Neural progenitor cell (in vitro differentiated cells): ENCODE measurements at regions not wholly inside any gene's neighbourhood (a gene's known extent, or its start where the extent isn't known, plus 50 kb on each side); places are given as distances from the start of the nearest gene placed in this dataset.
A peak's percentile ranks its signal among the peaks of the same experiment; 100 is the strongest.

ENCODE experiments used
- DNase-seq: peaks from one replicate; pipeline ENCODE4 v3.0.0-alpha.2; 2016; ENCODE audit warnings: low spot score
- H2AFZ ChIP-seq: fragments of 200-600 bp; sonication (generic); replicated peaks from 2 replicates; pipeline ENCODE4 v1.6.1; 2016; ENCODE audit warnings: antibody characterized with exemption
- H3F3A ChIP-seq: fragments of 200-600 bp; sonication (generic); 2 replicates; pipeline ENCODE4 v1.6.1; 2016; ENCODE audit warnings: antibody characterized with exemption, low read depth
- H3K27ac ChIP-seq: fragments of 200-600 bp; sonication (generic); 2 replicates; pipeline ENCODE4 v1.5.1; 2016; ENCODE audit warnings: mild to moderate bottlenecking
- H3K27me3 ChIP-seq: fragments of 200-600 bp; sonication (generic); 2 replicates; pipeline ENCODE4 v1.6.1; 2016; ENCODE audit warnings: mild to moderate bottlenecking, moderate library complexity
- H3K36me3 ChIP-seq: fragments of 200-600 bp; sonication (generic); 2 replicates; pipeline ENCODE4 v1.5.1; 2016
- H3K4me1 ChIP-seq: fragments of 200-600 bp; sonication (generic); 2 replicates; pipeline ENCODE4 v1.6.1; 2016; ENCODE audit warnings: mixed run types
- H3K4me2 ChIP-seq: fragments of 200-600 bp; sonication (generic); 2 replicates; pipeline ENCODE4 v1.6.1; 2016
- H3K4me3 ChIP-seq: fragments of 200-600 bp; sonication (generic); 2 replicates; pipeline ENCODE4 v1.5.1; 2016
- H3K79me2 ChIP-seq: fragments of 200-600 bp; sonication (generic); 2 replicates; pipeline ENCODE4 v1.6.1; 2016; ENCODE audit warnings: low read depth
- H3K9ac ChIP-seq: fragments of 200-600 bp; sonication (generic); 2 replicates; pipeline ENCODE4 v1.6.1; 2016
- H3K9me3 ChIP-seq: fragments of 200-600 bp; sonication (generic); 2 replicates; pipeline ENCODE4 v1.5.1; 2016; ENCODE audit warnings: low read depth
- H4K20me1 ChIP-seq: fragments of 200-600 bp; sonication (generic); 2 replicates; pipeline ENCODE4 v1.6.1; 2016; ENCODE audit warnings: low read depth
- H3K27ac Mint-ChIP-seq: 3 replicates; pipeline ENCODE4 v1.8.0; 2021; ENCODE audit warnings: mixed read lengths
- H3K27me3 Mint-ChIP-seq: 2 replicates; pipeline ENCODE4 v1.8.0; 2022; ENCODE audit warnings: low read depth, mild to moderate bottlenecking, inconsistent platforms, moderate library complexity, mixed read lengths; ENCODE audit not compliant: insufficient read depth
- H3K36me3 Mint-ChIP-seq: 3 replicates; pipeline ENCODE4 v1.8.0; 2021; ENCODE audit warnings: mixed read lengths
- H3K4me1 Mint-ChIP-seq: 3 replicates; pipeline ENCODE4 v1.8.0; 2021; ENCODE audit warnings: mixed read lengths
- H3K4me3 Mint-ChIP-seq: 3 replicates; pipeline ENCODE4 v1.8.0; 2021; ENCODE audit warnings: mild to moderate bottlenecking, moderate library complexity, mixed read lengths
- H3K9me3 Mint-ChIP-seq: 3 replicates; pipeline ENCODE4 v1.8.0; 2020; ENCODE audit warnings: mixed read lengths
- CTCF ChIP-seq: fragments of 200-600 bp; sonication (generic); IDR thresholded peaks from 2 replicates; pipeline ENCODE4 v1.5.1; 2017; ENCODE audit warnings: antibody characterized with exemption, mild to moderate bottlenecking
- EZH2 ChIP-seq: fragments of 200-600 bp; sonication (generic); IDR thresholded peaks from 2 replicates; pipeline ENCODE4 v1.6.1; 2017; ENCODE audit warnings: antibody characterized with exemption, mild to moderate bottlenecking, moderate library complexity
- EZH2phosphoT487 ChIP-seq: fragments of 200-600 bp; sonication (generic); IDR thresholded peaks from 2 replicates; pipeline ENCODE4 v1.6.1; 2017; ENCODE audit warnings: antibody characterized with exemption

GRCh38 chr6:147859071-147859470, 350.6 kb downstream of the SAMD5 start:
- no peak for DNase-seq
- Mint-ChIP-seq H3K4me3 (no peak overlapping the region), H3K27ac (no peak overlapping the region), H3K4me1 (peaks cover 26% of the 10 kb centered on the region), H3K36me3 (peaks cover 4% of the 10 kb centered on the region), H3K9me3 (peaks cover 6% of the 10 kb centered on the region), H3K27me3 (no peaks in the 10 kb centered on the region)
- H3K4me2 ChIP-seq = no peak overlapping the region
- no peak overlapping the region for H3K27ac ChIP-seq
- peaks cover 5% of the 10 kb centered on the region for H3K4me1 ChIP-seq
- no peak for TF ChIP-seq CTCF
- TF ChIP-seq EZH2phosphoT487 = no peak
- TF ChIP-seq EZH2 = no peak
- H3K4me3 ChIP-seq = no peak overlapping the region
- no peaks in the 10 kb centered on the region for H3K27me3 ChIP-seq
- H3K36me3 ChIP-seq = no peaks in the 10 kb centered on the region
- no peaks in the 10 kb centered on the region for H4K20me1 ChIP-seq
- no peaks in the 10 kb centered on the region for H3K79me2 ChIP-seq
- H2AFZ ChIP-seq = no peak overlapping the region
- H3K9ac ChIP-seq = no peak overlapping the region
- no peaks in the 10 kb centered on the region for H3K9me3 ChIP-seq
- H3F3A ChIP-seq = no peaks in the 10 kb centered on the region

GRCh38 chr6:147861696-147862095, 353.2 kb downstream of the SAMD5 start:
- Histone ChIP-seq H3K79me2 (no peaks in the 10 kb centered on the region), H3F3A (no peaks in the 10 kb centered on the region), H3K27me3 (no peaks in the 10 kb centered on the region), H3K36me3 (no peaks in the 10 kb centered on the region), H2AFZ (no peak overlapping the region), H3K9me3 (no peaks in the 10 kb centered on the region), H4K20me1 (no peaks in the 10 kb centered on the region), H3K9ac (no peak overlapping the region), H3K27ac (no peak overlapping the region), H3K4me1 (peaks cover 5% of the 10 kb centered on the region), H3K4me3 (no peak overlapping the region), H3K4me2 (no peak overlapping the region)
- no peaks in the 10 kb centered on the region for H3K27me3 Mint-ChIP-seq
- DNase-seq = no peak
- H3K36me3 Mint-ChIP-seq = peaks cover 4% of the 10 kb centered on the region
- H3K4me1 Mint-ChIP-seq = peaks cover 34% of the 10 kb centered on the region
- TF ChIP-seq EZH2 = no peak
- TF ChIP-seq EZH2phosphoT487 = no peak
- TF ChIP-seq CTCF = no peak
- H3K27ac Mint-ChIP-seq = peak overlapping the region; percentile 15
- H3K4me3 Mint-ChIP-seq = no peak overlapping the region
- peaks cover 6% of the 10 kb centered on the region for H3K9me3 Mint-ChIP-seq

GRCh38 chr6:147867433-147868226, 359.1 kb downstream of the SAMD5 start:
- Mint-ChIP-seq H3K9me3 (peaks cover 4% of the 10 kb centered on the region), H3K4me1 (peaks cover 48% of the 10 kb centered on the region), H3K4me3 (no peak overlapping the region), H3K27me3 (no peaks in the 10 kb centered on the region), H3K27ac (no peak overlapping the region), H3K36me3 (no peaks in the 10 kb centered on the region)
- H4K20me1 ChIP-seq = no peaks in the 10 kb centered on the region
- no peaks in the 10 kb centered on the region for H3K27me3 ChIP-seq
- H3K4me2 ChIP-seq = no peak overlapping the region
- DNase-seq = no peak
- H3K79me2 ChIP-seq = no peaks in the 10 kb centered on the region
- H3K4me3 ChIP-seq = no peak overlapping the region
- no peak for TF ChIP-seq EZH2
- no peak for TF ChIP-seq CTCF
- TF ChIP-seq EZH2phosphoT487 = no peak
- no peaks in the 10 kb centered on the region for H3F3A ChIP-seq
- H3K9ac ChIP-seq = no peak overlapping the region
- no peaks in the 10 kb centered on the region for H3K9me3 ChIP-seq
- H3K4me1 ChIP-seq = peaks cover 4% of the 10 kb centered on the region
- H3K27ac ChIP-seq = no peak overlapping the region
- no peaks in the 10 kb centered on the region for H3K36me3 ChIP-seq
- H2AFZ ChIP-seq = no peak overlapping the region
